ENCODE measurements at regions not wholly inside any gene's neighbourhood (a gene's known extent, or its start where the extent isn't known, plus 50 kb on each side); places are given as distances from the start of the nearest gene placed in this dataset.

- peaks cover 0 to 29% (median 0%) of the 10 kb centered on the region in 5 donors for H3K4me1 ChIP-seq (ENCODE audit: control insufficient read depth in 5 of 5, insufficient read depth in 5 of 5, low read length in 5 of 5)
- H3K27me3 ChIP-seq (ENCODE audit: control insufficient read depth in 3 of 3, insufficient read depth in 3 of 3, low read length in 2 of 3) = no peaks in the 10 kb centered on the region
- WGBS, 2 donors = 90 to 97% methylated on average over 6 of the region's 6 CpGs
- H3K9ac ChIP-seq (ENCODE audit: insufficient read depth in 1 of 2, low read length in 2 of 2) = no peak overlapping the region
- no peak overlapping the region for H3K4me3 ChIP-seq
- no peak for TF ChIP-seq CTCF (IDR thresholded peaks at IDR 0.05; ENCODE audit: control extremely low read depth, extremely low read depth)
- H3K9me3 ChIP-seq (ENCODE audit: control insufficient read depth in 4 of 4, insufficient read depth in 3 of 4, low read length in 3 of 4) = peaks cover 0 to 1% (median 0%) of the 10 kb centered on the region in 4 donors
- no peak overlapping the region for H3K27ac ChIP-seq (ENCODE audit: low read depth in 1 of 2, low read length in 1 of 2)
- H3K36me3 ChIP-seq (ENCODE audit: control insufficient read depth in 4 of 4, insufficient read depth in 4 of 4, low read length in 4 of 4) = no peaks in the 10 kb centered on the region
- DNase-seq = no peak
- ATAC-seq (ENCODE audit: insufficient read depth, low FRiP score) = no peak
Observed at GRCh38 chr2:226380679-226381078, 418.9 kb downstream of the IRS1 start.

- H3K9ac ChIP-seq (ENCODE audit: insufficient read depth in 1 of 2, low read length in 2 of 2) = no peak overlapping the region
- ATAC-seq (ENCODE audit: insufficient read depth, low FRiP score) (no peak), DNase-seq (peak; percentile 29 to 92 (median 91))
- H3K9me3 ChIP-seq (ENCODE audit: control insufficient read depth in 4 of 4, insufficient read depth in 3 of 4, low read length in 3 of 4) = peaks cover 0 to 1% (median 0%) of the 10 kb centered on the region in 4 donors
- H3K27ac ChIP-seq (ENCODE audit: low read depth in 1 of 2, low read length in 1 of 2) = no peak overlapping the region
- H3K4me3 ChIP-seq = no peak overlapping the region
- no peaks in the 10 kb centered on the region for H3K27me3 ChIP-seq (ENCODE audit: control insufficient read depth in 3 of 3, insufficient read depth in 3 of 3, low read length in 2 of 3)
- no peaks in the 10 kb centered on the region for H3K36me3 ChIP-seq (ENCODE audit: control insufficient read depth in 4 of 4, insufficient read depth in 4 of 4, low read length in 4 of 4)
- peaks cover 0 to 24% (median 0%) of the 10 kb centered on the region in 5 donors for H3K4me1 ChIP-seq (ENCODE audit: control insufficient read depth in 5 of 5, insufficient read depth in 5 of 5, low read length in 5 of 5)
- no peak for TF ChIP-seq CTCF (IDR thresholded peaks at IDR 0.05; ENCODE audit: control extremely low read depth, extremely low read depth)
- 63 to 64% methylated on average over 2 of the region's 2 CpGs for WGBS, 2 donors
Observed at GRCh38 chr2:226378753-226379705, 420.6 kb downstream of the IRS1 start.

- TF ChIP-seq CTCF (IDR thresholded peaks at IDR 0.05; ENCODE audit: control extremely low read depth, extremely low read depth) = no peak
Observed at GRCh38 chr2:226376516-226377180, 423.0 kb downstream of the IRS1 start.

More at GRCh38 chr2:226376516-226377180, 423.0 kb downstream of the IRS1 start:
- Histone ChIP-seq H3K9ac (ENCODE audit: insufficient read depth in 1 of 2, low read length in 2 of 2) (no peak overlapping the region), H3K27me3 (ENCODE audit: control insufficient read depth in 3 of 3, insufficient read depth in 3 of 3, low read length in 2 of 3) (no peaks in the 10 kb centered on the region), H3K36me3 (ENCODE audit: control insufficient read depth in 4 of 4, insufficient read depth in 4 of 4, low read length in 4 of 4) (no peaks in the 10 kb centered on the region), H3K9me3 (ENCODE audit: control insufficient read depth in 4 of 4, insufficient read depth in 3 of 4, low read length in 3 of 4) (no peaks in the 10 kb centered on the region), H3K27ac (ENCODE audit: low read depth in 1 of 2, low read length in 1 of 2) (no peak overlapping the region), H3K4me1 (ENCODE audit: control insufficient read depth in 5 of 5, insufficient read depth in 5 of 5, low read length in 5 of 5) (peaks cover 0 to 22% (median 0%) of the 10 kb centered on the region in 5 donors), H3K4me3 (no peak overlapping the region)
- ATAC-seq (ENCODE audit: insufficient read depth, low FRiP score) = no peak
- WGBS, 2 donors = 67 to 69% methylated on average over 4 of the region's 4 CpGs
- no peak for DNase-seq

All from lung (tissue), 11 donors.